Right lobe of liver (tissue), 6 donors: ENCODE measurements at regions not wholly inside any gene's neighbourhood (a gene's known extent, or its start where the extent isn't known, plus 50 kb on each side); places are given as distances from the start of the nearest gene placed in this dataset.

Source experiments
- ATAC-seq, 4 donors: fragments of 200-7000 bp; cut with Tn5 transposase; one replicate each; pipeline ENCODE4 v1.9.1; 2020; ENCODE audit warnings: mild to moderate bottlenecking in 4 of 4, moderate library complexity in 4 of 4
- DNase-seq, 3 donors: peaks; one replicate each; pipeline ENCODE4 v3.0.0-alpha.2; 2020
- H3K27ac ChIP-seq, 3 donors: fragments of 200-600 bp; one replicate each; pipeline ENCODE4 v1.8.0; 2022
- H3K27me3 ChIP-seq, 2 donors: fragments of 200-600 bp; one replicate each; pipeline ENCODE4 v1.8.0; 2022
- H3K36me3 ChIP-seq, 4 donors: fragments of 200-600 bp; sonication (generic) in 1 of 4; one replicate each; pipeline versions ENCODE4 v1.5.1 to v1.8.0; 2017 to 2022; ENCODE audit warnings: control low read depth in 1 of 4
- H3K4me1 ChIP-seq, 4 donors: fragments of 200-600 bp; sonication (generic) in 1 of 4; one replicate each; pipeline versions ENCODE4 v1.5.1 to v1.8.0; 2017 to 2022; ENCODE audit warnings: control low read depth in 1 of 4
- H3K4me3 ChIP-seq, 3 donors: fragments of 200-600 bp; one replicate each; pipeline ENCODE4 v1.8.0; 2022
- H3K9me3 ChIP-seq, 4 donors: fragments of 200-600 bp; sonication (generic) in 1 of 4; one replicate each; pipeline versions ENCODE4 v1.5.1 to v1.8.0; 2017 to 2022; ENCODE audit warnings: control low read depth in 1 of 4
- CTCF ChIP-seq, 4 donors: fragments of 200-600 bp in 3 of 4; fragments of 450-650 bp in 1 of 4; IDR thresholded peaks; one replicate each; pipeline versions ENCODE4 v1.5.1 to v1.8.0; 2016 to 2022; ENCODE audit warnings: antibody characterized with exemption in 4 of 4, mild to moderate bottlenecking in 2 of 4
- POLR2A ChIP-seq: fragments of 450-650 bp; IDR thresholded peaks from one replicate; pipeline ENCODE4 v1.6.1; 2017; ENCODE audit warnings: antibody characterized with exemption, mild to moderate bottlenecking
- WGBS: methylation state at CpG from one replicate; pipeline ENCODE4 v1.1.6; 2018; ENCODE audit warnings: low coverage, low lambda C conversion rate; ENCODE audit not compliant: insufficient coverage; ENCODE audit errors: missing lambda C conversion rate; 5-methylcytosine and 5-hydroxymethylcytosine counted together
- intact Hi-C, 2 donors: fragments of 100-400 bp; cut with DNase I; formaldehyde crosslinking; loops; one replicate each; pipeline versions ENCODE4 v1.11.2 to v1.14.1; 2022
- donor health status: DM: no; HTN: yes; CAD: no.
- donor health status: DM: no; HTN: no; CAD: no.
- donor health status: DM: no; HTN: no; CAD: no.
- donor health status: DM: no; HTN: yes; CAD: no.
- donor health status: DM: no; HTN: yes; CAD: no.

GRCh38 chr3:95246413-95246812, 1183.6 kb downstream of the NSUN3 start:
- 64% methylated on average over 5 of the region's 5 CpGs for WGBS
- H3K27me3 ChIP-seq = no peaks in the 10 kb centered on the region
- no peak overlapping the region for H3K27ac ChIP-seq
- ATAC-seq (no peak), DNase-seq (no peak)
- H3K4me1 ChIP-seq = no peaks in the 10 kb centered on the region
- H3K36me3 ChIP-seq = no peaks in the 10 kb centered on the region
- TF ChIP-seq POLR2A (no peak), CTCF (IDR thresholded peaks at IDR 0.05) (no peak)
- H3K4me3 ChIP-seq = no peak overlapping the region
- intact Hi-C loops = no loop called here
- H3K9me3 ChIP-seq = no peaks in the 10 kb centered on the region

GRCh38 chr3:95254061-95254460, 1191.2 kb downstream of the NSUN3 start:
- no peaks in the 10 kb centered on the region for H3K4me1 ChIP-seq
- no peaks in the 10 kb centered on the region for H3K9me3 ChIP-seq
- no peak overlapping the region for H3K4me3 ChIP-seq
- TF ChIP-seq CTCF (IDR thresholded peaks at IDR 0.05) (no peak), POLR2A (no peak)
- no peaks in the 10 kb centered on the region for H3K27me3 ChIP-seq
- DNase-seq = no peak
- no peak overlapping the region for H3K27ac ChIP-seq
- no peak for ATAC-seq
- intact Hi-C loops = no loop called here
- H3K36me3 ChIP-seq = no peaks in the 10 kb centered on the region

GRCh38 chr3:95254758-95255157, 1191.9 kb downstream of the NSUN3 start:
- Histone ChIP-seq H3K9me3 (no peaks in the 10 kb centered on the region), H3K36me3 (no peaks in the 10 kb centered on the region), H3K27me3 (no peaks in the 10 kb centered on the region), H3K4me1 (no peaks in the 10 kb centered on the region), H3K4me3 (no peak overlapping the region), H3K27ac (no peak overlapping the region)
- ATAC-seq (no peak), DNase-seq (no peak)
- TF ChIP-seq POLR2A (no peak), CTCF (IDR thresholded peaks at IDR 0.05) (no peak)
- intact Hi-C loops = no loop called here
- WGBS = 77% methylated on average over 6 of the region's 6 CpGs

- intact Hi-C loops = no loop called here
- no peaks in the 10 kb centered on the region for H3K36me3 ChIP-seq
- H3K27me3 ChIP-seq = no peaks in the 10 kb centered on the region
- no peaks in the 10 kb centered on the region for H3K4me1 ChIP-seq
- WGBS = 65% methylated on average over 3 of the region's 3 CpGs
- DNase-seq (no peak), ATAC-seq (no peak)
- H3K4me3 ChIP-seq = no peak overlapping the region
- no peak overlapping the region for H3K27ac ChIP-seq
- TF ChIP-seq POLR2A (no peak), CTCF (IDR thresholded peaks at IDR 0.05) (no peak)
- H3K9me3 ChIP-seq = no peaks in the 10 kb centered on the region
Measured at GRCh38 chr3:95265129-95265528, 1202.3 kb downstream of the NSUN3 start.

GRCh38 chr3:95271395-95271794, 1208.5 kb downstream of the NSUN3 start:
- intact Hi-C loops = no loop called here
- H3K9me3 ChIP-seq = no peaks in the 10 kb centered on the region
- no peaks in the 10 kb centered on the region for H3K4me1 ChIP-seq
- no peaks in the 10 kb centered on the region for H3K36me3 ChIP-seq
- TF ChIP-seq POLR2A (no peak), CTCF (IDR thresholded peaks at IDR 0.05) (no peak)
- no peak overlapping the region for H3K4me3 ChIP-seq
- DNase-seq = no peak
- WGBS = 62% methylated on average over 1 of the region's 1 CpG
- no peak for ATAC-seq
- no peaks in the 10 kb centered on the region for H3K27me3 ChIP-seq
- no peak overlapping the region for H3K27ac ChIP-seq
